ENCODE measurements at regions not wholly inside any gene's neighbourhood (a gene's known extent, or its start where the extent isn't known, plus 50 kb on each side); places are given as distances from the start of the nearest gene placed in this dataset.

DNA sequence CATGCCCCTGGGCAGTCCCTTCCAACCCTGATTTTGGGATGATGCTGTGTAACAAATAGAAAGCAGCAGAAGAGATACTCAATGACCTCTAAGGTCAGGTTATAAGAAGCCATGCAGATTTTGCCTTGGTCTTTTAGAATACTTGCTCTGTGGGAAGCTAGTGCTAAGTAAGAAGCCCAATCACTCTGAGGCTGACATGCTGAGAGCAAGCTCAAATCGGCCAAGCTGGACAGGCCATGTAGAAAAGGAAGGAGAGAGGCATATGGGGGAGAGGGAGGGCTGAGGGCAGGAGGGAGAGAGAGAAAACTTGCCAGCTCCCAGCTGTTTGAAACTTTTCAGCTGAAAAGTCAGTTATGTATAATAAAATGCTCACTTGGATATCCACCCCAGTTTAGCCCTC is 1021.6 kb upstream of the MAP3K7 start:
- H2AK5ac ChIP-seq (ENCODE audit: insufficient read length, low read length), result no peak overlapping the region
- no peak for DNase-seq

More for the DNA sequence above, 1021.6 kb upstream of the MAP3K7 start:
- H3K79me2 ChIP-seq (ENCODE audit: insufficient read depth, low read length), result no peaks in the 10 kb centered on the region
- Mint-ChIP-seq H3K36me3 (ENCODE audit: insufficient read depth in 1 of 3, low read depth in 3 of 3) (no peaks in the 10 kb centered on the region), H3K4me3 (no peak overlapping the region), H3K4me1 (peaks cover 0 to 3% of the 10 kb centered on the region in 2 experiments; a peak in 1 of 4 replicates), H3K9me3 (peaks cover 0 to 1% of the 10 kb centered on the region in 2 experiments; a peak in 1 of 5 replicates), H3K27ac (no peak overlapping the region), H3K27me3 (ENCODE audit: low read depth) (no peaks in the 10 kb centered on the region)
- no peak overlapping the region for H2BK120ac ChIP-seq (ENCODE audit: low read depth, low read length, poor library complexity, severe bottlenecking)
- no peak overlapping the region for H2AFZ ChIP-seq (ENCODE audit: low read length)
- H3K27me3 ChIP-seq (ENCODE audit: insufficient read depth, low read length), result no peaks in the 10 kb centered on the region
- H3K23me2 ChIP-seq (ENCODE audit: insufficient read length, low read depth, low read length, poor library complexity, severe bottlenecking), result no peaks in the 10 kb centered on the region
- no peak overlapping the region for H2BK15ac ChIP-seq (ENCODE audit: low read depth, low read length)
- no peaks in the 10 kb centered on the region for H3K79me1 ChIP-seq (ENCODE audit: insufficient read depth, low read depth, low read length, poor library complexity, severe bottlenecking)
- H3K56ac ChIP-seq (ENCODE audit: insufficient read length, low read depth, low read length), result no peak overlapping the region
- no peaks in the 10 kb centered on the region for H3K4me1 ChIP-seq (ENCODE audit: insufficient read depth, low read length)
- no peak overlapping the region for H3K18ac ChIP-seq (ENCODE audit: insufficient read length, low read depth, low read length)
- H2BK20ac ChIP-seq (ENCODE audit: low read depth, low read length, poor library complexity, severe bottlenecking), result no peak overlapping the region
- no peak overlapping the region for H4K5ac ChIP-seq (ENCODE audit: insufficient read length, low read depth, low read length)
- WGBS (ENCODE audit: extremely low coverage, insufficient read length, low lambda C conversion rate), result no CpG with 5 or more reads among the region's 1 CpG
- no peak overlapping the region for H3K14ac ChIP-seq (ENCODE audit: insufficient read depth, low read length)
- no peak overlapping the region for H3T11ph ChIP-seq (ENCODE audit: low read length)
- H3K27ac ChIP-seq (ENCODE audit: insufficient read length, low read depth, low read length), result no peak overlapping the region
- no peak overlapping the region for H4K8ac ChIP-seq (replicated peaks; ENCODE audit: insufficient read length, low read depth, low read length)
- no peak overlapping the region for H3K4ac ChIP-seq (ENCODE audit: low read depth, low read length)
- H3K23ac ChIP-seq (ENCODE audit: insufficient read length, low read depth, low read length), result no peak overlapping the region
- H4K91ac ChIP-seq (ENCODE audit: insufficient read length, low read depth, low read length), result no peak overlapping the region
- TF ChIP-seq CTCF (conservative IDR thresholded peaks at IDR 0.05), result no peak
- no peaks in the 10 kb centered on the region for H3K9me3 ChIP-seq (ENCODE audit: control insufficient read depth, low read depth, low read length)
- no peaks in the 10 kb centered on the region for H4K20me1 ChIP-seq (ENCODE audit: control insufficient read depth, insufficient read depth, insufficient read length)
- no peak overlapping the region for H2BK12ac ChIP-seq (ENCODE audit: insufficient read length, low read depth, low read length)
- H2BK5ac ChIP-seq (ENCODE audit: insufficient read length, low read length), result no peak overlapping the region
- no peak overlapping the region for H3K9ac ChIP-seq (ENCODE audit: extremely low read depth, insufficient read length, low read length)
- no peak overlapping the region for H3K4me2 ChIP-seq (ENCODE audit: insufficient read depth, insufficient read length, low read length)

All from H9 (cell line).